HL-60 (cell line): ENCODE measurements at regions not wholly inside any gene's neighbourhood (a gene's known extent, or its start where the extent isn't known, plus 50 kb on each side); places are given as distances from the start of the nearest gene placed in this dataset.

Experiments used
- DNase-seq, 2 experiments: peaks; one replicate each; pipeline ENCODE4 v3.0.0-alpha.2; 2010 to 2020; ENCODE audit warnings: low read depth in 1 of 2, low spot score in 1 of 2
- H3K27ac ChIP-seq: fragments of 250-450 bp; sonication (Bioruptor Pico); replicated peaks from 2 replicates; pipeline ENCODE4 v1.5.1; 2020; ENCODE audit warnings: mild to moderate bottlenecking, moderate library complexity
- H3K27me3 ChIP-seq: fragments of 250-450 bp; sonication (Bioruptor Pico); 2 replicates; pipeline ENCODE4 v1.5.1; 2021; ENCODE audit warnings: mild to moderate bottlenecking, moderate library complexity; ENCODE audit not compliant: insufficient read depth, poor library complexity, severe bottlenecking
- H3K4me3 ChIP-seq: replicated peaks from 2 replicates; pipeline ENCODE4 v1.5.1; 2011; ENCODE audit warnings: mild to moderate bottlenecking, control low read depth, low read length; ENCODE audit not compliant: insufficient read depth
- CTCF ChIP-seq: IDR thresholded peaks from one replicate; pipeline ENCODE4 v1.5.1; 2011; ENCODE audit warnings: low read length, control low read depth, inconsistent platforms; ENCODE audit not compliant: insufficient read depth
- GABPA ChIP-seq: IDR thresholded peaks from 2 replicates; pipeline ENCODE4 v1.6.1; 2012; ENCODE audit warnings: low read depth
- POLR2AphosphoS5 ChIP-seq: IDR thresholded peaks from 2 replicates; pipeline ENCODE4 v1.6.1; 2012; ENCODE audit warnings: low read depth
- REST ChIP-seq: IDR thresholded peaks from 2 replicates; pipeline ENCODE4 v1.6.1; 2012; ENCODE audit warnings: low read depth; ENCODE audit not compliant: insufficient replicate concordance
- SPI1 ChIP-seq: IDR thresholded peaks from 2 replicates; pipeline ENCODE4 v1.6.1; 2012; ENCODE audit warnings: low read depth, mild to moderate bottlenecking, borderline replicate concordance

GRCh38 chr4:160928482-160928881, 1235.3 kb downstream of the FSTL5 start:
- no peaks in the 10 kb centered on the region for H3K27me3 ChIP-seq
- H3K27ac ChIP-seq, result no peak overlapping the region
- TF ChIP-seq SPI1 (no peak), GABPA (no peak), CTCF (no peak), REST (no peak), POLR2AphosphoS5 (no peak)
- H3K4me3 ChIP-seq, result no peak overlapping the region
- DNase-seq, result no peak

DNA sequence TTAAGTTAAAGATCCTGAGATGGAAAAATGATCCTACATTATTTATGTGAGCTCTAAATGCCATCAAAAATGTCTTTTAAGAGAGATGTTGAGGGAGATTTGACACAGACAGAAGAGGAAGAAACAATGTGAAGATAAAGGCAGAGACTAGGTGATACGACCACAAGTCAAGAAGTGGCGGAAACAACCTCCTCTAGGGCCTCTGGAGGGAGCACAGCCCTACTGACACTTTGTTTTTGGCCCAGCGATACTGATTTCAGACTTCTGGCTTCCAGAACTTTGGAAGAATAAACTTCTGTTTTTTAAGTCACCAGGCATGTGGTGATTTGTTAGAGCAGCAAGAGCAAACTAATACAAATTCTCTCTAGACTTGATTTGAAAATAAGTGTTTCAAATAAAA, 1216.1 kb downstream of the FSTL5 start:
- no peak for TF ChIP-seq GABPA
- no peak for TF ChIP-seq REST
- no peak for TF ChIP-seq CTCF
- TF ChIP-seq SPI1, result no peak
- TF ChIP-seq POLR2AphosphoS5, result no peak
- no peak overlapping the region for H3K4me3 ChIP-seq
- H3K27ac ChIP-seq, result no peak overlapping the region
- H3K27me3 ChIP-seq, result no peaks in the 10 kb centered on the region
- no peak for DNase-seq

DNA sequence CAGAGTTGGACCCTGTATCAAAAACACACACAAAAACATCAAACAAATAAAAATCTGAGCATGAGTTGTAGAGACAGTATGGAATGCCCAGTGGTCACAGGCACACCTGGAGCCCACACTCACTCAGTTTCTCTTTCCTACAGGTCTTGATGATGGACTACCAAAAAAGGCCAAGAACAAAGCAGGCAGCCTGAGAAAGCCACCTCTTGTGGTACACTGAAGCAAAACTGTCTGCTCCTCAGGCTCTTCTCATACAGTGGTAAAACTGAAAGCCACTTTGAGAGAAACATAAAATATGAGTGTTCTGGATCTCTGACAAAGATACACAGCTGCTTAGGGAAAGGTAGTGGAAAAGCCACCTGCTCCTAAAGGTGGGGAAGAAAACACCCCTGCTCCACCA, 1206.9 kb downstream of the FSTL5 start:
- H3K27me3 ChIP-seq, result no peaks in the 10 kb centered on the region
- TF ChIP-seq SPI1 (no peak), GABPA (no peak), REST (no peak), CTCF (no peak), POLR2AphosphoS5 (no peak)

More for the DNA sequence above, 1206.9 kb downstream of the FSTL5 start:
- no peak overlapping the region for H3K4me3 ChIP-seq
- no peak for DNase-seq
- H3K27ac ChIP-seq, result no peak overlapping the region
